ENCODE measurements at regions not wholly inside any gene's neighbourhood (a gene's known extent, or its start where the extent isn't known, plus 50 kb on each side); places are given as distances from the start of the nearest gene placed in this dataset.

- no peak for TF ChIP-seq POLR2AphosphoS5 (IDR thresholded peaks at IDR 0.05; ENCODE audit: low read depth, low read length)
- TF ChIP-seq POLR2A (IDR thresholded peaks at IDR 0.05; ENCODE audit: low read depth, low read length), result no peak
- no peak for TF ChIP-seq TAF1 (IDR thresholded peaks at IDR 0.05; ENCODE audit: low read depth, low read length)
- no peak for TF ChIP-seq POU2F2 (IDR thresholded peaks at IDR 0.05; ENCODE audit: low read depth, low read length)
- no peak for TF ChIP-seq SPI1 (IDR thresholded peaks at IDR 0.05; ENCODE audit: low read depth, low read length)
- TF ChIP-seq PAX5 (IDR thresholded peaks at IDR 0.05; ENCODE audit: insufficient read depth, low read length, severe bottlenecking), result no peak
Observed at GRCh38 chr20:7294816-7295360, 527.4 kb downstream of the BMP2 start.

All from GM12891 (cell line).